H1 (cell line): ENCODE measurements at regions not wholly inside any gene's neighbourhood (a gene's known extent, or its start where the extent isn't known, plus 50 kb on each side); places are given as distances from the start of the nearest gene placed in this dataset.

ENCODE experiments used
- CTCF ChIA-PET: fragments of 300-600 bp; sonication (Branson Sonifier 250); formaldehyde crosslinking; loops from one replicate; lab custom pipeline; 2021; ENCODE audit not compliant: partially characterized antibody; lab: Charles Lee
- POLR2A ChIA-PET: fragments of 300-600 bp; sonication (Branson Sonifier 250); formaldehyde crosslinking; loops from one replicate; lab custom pipeline; 2021; ENCODE audit warnings: inconsistent platforms; ENCODE audit not compliant: partially characterized antibody; lab: Charles Lee
- DNase-seq, 2 experiments: peaks; one replicate each; pipeline versions ENCODE4 v3.0.0 to v3.0.0-alpha.2; 2010 to 2022; ENCODE audit warnings: low spot score in 2 of 2, low read depth in 1 of 2, mixed read lengths in 1 of 2
- FAIRE-seq: peaks from 2 replicates; lab custom pipeline; 2011; peaks lifted over from hg19 to GRCh38; lab: Jason Lieb, UNC
- H2AFZ ChIP-seq: 2 replicates; pipeline ENCODE4 v1.8.1; 2012; ENCODE audit warnings: low read length, inconsistent platforms
- H2AK5ac ChIP-seq: 2 replicates; pipeline ENCODE4 v1.6.1; 2013; ENCODE audit warnings: low read depth, low read length
- H2BK120ac ChIP-seq: replicated peaks from 2 replicates; pipeline ENCODE3; 2013; ENCODE audit warnings: low read depth, low read length, inconsistent platforms
- H2BK12ac ChIP-seq: 2 replicates; pipeline ENCODE4 v1.6.1; 2013; ENCODE audit warnings: low read depth, low read length
- H2BK15ac ChIP-seq: 2 replicates; pipeline ENCODE4 v1.6.1; 2013; ENCODE audit warnings: low read length
- H2BK20ac ChIP-seq: 2 replicates; pipeline ENCODE4 v1.6.1; 2013; ENCODE audit warnings: low read length
- H2BK5ac ChIP-seq: 2 replicates; pipeline ENCODE4 v1.6.1; 2013; ENCODE audit warnings: low read depth, low read length
- H3K14ac ChIP-seq: 2 replicates; pipeline ENCODE4 v1.6.1; 2013; ENCODE audit warnings: inconsistent platforms; ENCODE audit not compliant: insufficient read length
- H3K18ac ChIP-seq: 2 replicates; pipeline ENCODE4 v1.6.1; 2013; ENCODE audit warnings: low read length; ENCODE audit errors: extremely low read depth
- H3K23ac ChIP-seq: 2 replicates; pipeline ENCODE4 v1.6.1; 2013; ENCODE audit warnings: inconsistent platforms; ENCODE audit not compliant: insufficient read length
- H3K23me2 ChIP-seq: 2 replicates; pipeline ENCODE4 v1.6.1; 2013; ENCODE audit warnings: low read depth, low read length
- H3K27ac ChIP-seq: 2 replicates; pipeline ENCODE4 v1.6.1; 2011; ENCODE audit warnings: low read depth, low read length, inconsistent platforms
- H3K27me3 ChIP-seq, 4 experiments: replicated peaks in 1 of 4; 1 replicate in 1 of 4; 2 replicates in 3 of 4; pipeline versions ENCODE4 v1.6.1 to v1.8.1; 2011 to 2013; ENCODE audit warnings: low read length in 3 of 4, mild to moderate bottlenecking in 3 of 4, inconsistent platforms in 2 of 4, mixed read lengths in 2 of 4, moderate library complexity in 1 of 4; ENCODE audit not compliant: control insufficient read depth in 3 of 4, insufficient read depth in 3 of 4; ENCODE audit errors: extremely low read depth in 1 of 4
- H3K36me3 ChIP-seq, 4 experiments: 2 replicates each; pipeline versions ENCODE4 v1.6.1 to v1.8.1; 2011 to 2013; ENCODE audit warnings: mild to moderate bottlenecking in 4 of 4, low read length in 3 of 4, moderate library complexity in 2 of 4, control low read depth in 1 of 4, inconsistent platforms in 1 of 4; ENCODE audit not compliant: insufficient read depth in 4 of 4, control insufficient read depth in 2 of 4
- H3K4ac ChIP-seq: replicated peaks from 2 replicates; pipeline ENCODE3; 2013; ENCODE audit warnings: low read length, low read depth, mixed read lengths, inconsistent platforms; ENCODE audit not compliant: insufficient read length
- H3K4me1 ChIP-seq, 4 experiments: replicated peaks in 1 of 4; 1 replicate in 1 of 4; 2 replicates in 3 of 4; pipeline versions ENCODE4 v1.6.1 to v1.8.1; 2011 to 2013; ENCODE audit warnings: low read length in 3 of 4, inconsistent platforms in 2 of 4, mixed read lengths in 1 of 4; ENCODE audit not compliant: insufficient read depth in 4 of 4, control insufficient read depth in 3 of 4
- H3K4me2 ChIP-seq, 2 experiments: 2 replicates each; pipeline versions ENCODE4 v1.6.1 to v1.8.1; 2011 to 2013; ENCODE audit warnings: low read depth in 2 of 2, low read length in 2 of 2, control low read depth in 1 of 2, inconsistent platforms in 1 of 2, mild to moderate bottlenecking in 1 of 2; ENCODE audit not compliant: insufficient read depth in 1 of 2
- H3K4me3 ChIP-seq, 4 experiments: fragments of 200-600, 300-600 bp in 1 of 4; sonication (generic), shearing (Covaris generic), sonication (Bioruptor Twin) in 1 of 4; 2 replicates each; pipeline versions ENCODE4 v1.5.1 to v1.8.1; 2011 to 2016; ENCODE audit warnings: low read length in 4 of 4, low read depth in 3 of 4, control low read depth in 2 of 4, inconsistent platforms in 2 of 4, mild to moderate bottlenecking in 2 of 4, mixed read lengths in 1 of 4, moderate library complexity in 1 of 4; ENCODE audit not compliant: insufficient read depth in 2 of 4; ENCODE audit errors: extremely low read depth in 1 of 4
- H3K56ac ChIP-seq: replicated peaks from 2 replicates; pipeline ENCODE3; 2013; ENCODE audit warnings: low read depth, mild to moderate bottlenecking, mixed read lengths, low read length, inconsistent platforms; ENCODE audit not compliant: insufficient read length
- H3K79me1 ChIP-seq: 2 replicates; pipeline ENCODE4 v1.6.1; 2013; ENCODE audit warnings: low read depth, low read length, control low read depth
- H3K79me2 ChIP-seq, 2 experiments: 2 replicates each; pipeline versions ENCODE4 v1.6.1 to v1.8.1; 2012 to 2013; ENCODE audit warnings: low read length in 2 of 2, mild to moderate bottlenecking in 2 of 2, inconsistent platforms in 1 of 2; ENCODE audit not compliant: insufficient read depth in 2 of 2, control insufficient read depth in 1 of 2
- H3K9ac ChIP-seq, 4 experiments: replicated peaks in 1 of 4; 1 replicate in 1 of 4; 2 replicates in 3 of 4; pipeline versions ENCODE4 v1.6.1 to v1.8.1; 2011 to 2013; ENCODE audit warnings: low read depth in 3 of 4, low read length in 3 of 4, control low read depth in 2 of 4, mild to moderate bottlenecking in 2 of 4, moderate library complexity in 2 of 4, inconsistent platforms in 1 of 4; ENCODE audit errors: extremely low read depth in 1 of 4
- H3K9me3 ChIP-seq, 2 experiments: 2 replicates each; pipeline versions ENCODE4 v1.6.1 to v1.8.1; 2012 to 2013; ENCODE audit warnings: mild to moderate bottlenecking in 2 of 2, moderate library complexity in 2 of 2, control low read depth in 1 of 2, inconsistent platforms in 1 of 2, low read depth in 1 of 2, low read length in 1 of 2, mixed read lengths in 1 of 2; ENCODE audit not compliant: insufficient read depth in 2 of 2
- H4K20me1 ChIP-seq, 2 experiments: replicated peaks in 1 of 2; 2 replicates each; pipeline versions ENCODE3 to v1.8.1; 2011 to 2013; ENCODE audit warnings: inconsistent platforms in 2 of 2, low read length in 2 of 2, mild to moderate bottlenecking in 1 of 2; ENCODE audit not compliant: insufficient read depth in 2 of 2, control insufficient read depth in 1 of 2
- H4K5ac ChIP-seq: 2 replicates; pipeline ENCODE4 v1.6.1; 2013; ENCODE audit warnings: low read length, low read depth, mixed read lengths, inconsistent platforms; ENCODE audit not compliant: insufficient read length
- H4K8ac ChIP-seq: 2 replicates; pipeline ENCODE4 v1.8.0; 2013; ENCODE audit warnings: mild to moderate bottlenecking, moderate library complexity, low read length, inconsistent platforms; ENCODE audit not compliant: insufficient read depth; ENCODE audit errors: extremely low read depth
- H4K91ac ChIP-seq: replicated peaks from 2 replicates; pipeline ENCODE3; 2013; ENCODE audit warnings: low read length, mixed read lengths, inconsistent platforms; ENCODE audit not compliant: insufficient read length
- BRCA1 ChIP-seq: IDR thresholded peaks from 2 replicates; pipeline ENCODE4 v1.6.1; 2012; ENCODE audit warnings: low read depth, low read length, improper control_type of control experiment
- CBX8 ChIP-seq: fragments of 300-800, 300-1000 bp; sonication (generic); IDR thresholded peaks from 2 replicates; pipeline ENCODE4 v1.7.1; 2016; ENCODE audit warnings: low read depth, low read length, borderline replicate concordance
- KDM5A ChIP-seq: fragments of 200-600 bp; IDR thresholded peaks from 2 replicates; pipeline ENCODE4 v1.7.1; 2012; ENCODE audit warnings: mild to moderate bottlenecking, low read length, inconsistent platforms, mixed read lengths
- NANOG ChIP-seq: IDR thresholded peaks from 2 replicates; pipeline ENCODE4 v1.6.1; 2011; ENCODE audit warnings: low read length, low read depth, mild to moderate bottlenecking, inconsistent platforms; ENCODE audit not compliant: insufficient read depth, poor library complexity, severe bottlenecking
- TBP ChIP-seq: IDR thresholded peaks from 2 replicates; pipeline ENCODE4 v1.6.1; 2011; ENCODE audit warnings: low read depth, low read length, improper control_type of control experiment
- YY1 ChIP-seq: IDR thresholded peaks from 2 replicates; pipeline ENCODE4 v1.6.1; 2011; ENCODE audit warnings: low read depth, mild to moderate bottlenecking, low read length
- WGBS, 2 experiments: shearing (Covaris generic) in 1 of 2; methylation state at CpG; one replicate each; pipeline versions ENCODE4 v1.1.6 to v1.1.7; 2013 to 2015; ENCODE audit warnings: low lambda C conversion rate in 2 of 2, mixed read lengths in 2 of 2, inconsistent platforms in 1 of 2, low coverage in 1 of 2, missing lambda C conversion rate in 1 of 2; ENCODE audit not compliant: insufficient replicate concordance in 2 of 2, insufficient coverage in 1 of 2, insufficient read length in 1 of 2; ENCODE audit errors: extremely low coverage in 1 of 2, missing lambda C conversion rate in 1 of 2; 5-methylcytosine and 5-hydroxymethylcytosine counted together
- TF ChIP-seq, protein P1 (sequence below): IDR thresholded peaks from 2 replicates; pipeline ENCODE4 v1.6.1; 2011; ENCODE audit warnings: low read length, improper control_type of control experiment

- Histone ChIP-seq H4K8ac (no peak overlapping the region), H4K20me1 (no peaks in the 10 kb centered on the region), H4K91ac (no peak overlapping the region), H3K14ac (no peak overlapping the region), H3K4me2 (no peak overlapping the region), H2AFZ (no peak overlapping the region; the same call in 1 of the 2 replicates), H3K23me2 (no peaks in the 10 kb centered on the region), H3K27ac (no peak overlapping the region), H2BK12ac (no peak overlapping the region), H3K36me3 (no peaks in the 10 kb centered on the region), H4K5ac (no peak overlapping the region), H2BK20ac (no peak overlapping the region), H3K56ac (no peak overlapping the region), H3K79me2 (no peaks in the 10 kb centered on the region), H2AK5ac (no peak overlapping the region), H2BK120ac (no peak overlapping the region)
- no peak for DNase-seq
- 85% methylated on average over 3 of the region's 3 CpGs; no CpG with 5 or more reads in 1 of the 2 experiments for WGBS, 2 experiments
- no peak for TF ChIP-seq TBP
- TF ChIP-seq, protein P1, sequence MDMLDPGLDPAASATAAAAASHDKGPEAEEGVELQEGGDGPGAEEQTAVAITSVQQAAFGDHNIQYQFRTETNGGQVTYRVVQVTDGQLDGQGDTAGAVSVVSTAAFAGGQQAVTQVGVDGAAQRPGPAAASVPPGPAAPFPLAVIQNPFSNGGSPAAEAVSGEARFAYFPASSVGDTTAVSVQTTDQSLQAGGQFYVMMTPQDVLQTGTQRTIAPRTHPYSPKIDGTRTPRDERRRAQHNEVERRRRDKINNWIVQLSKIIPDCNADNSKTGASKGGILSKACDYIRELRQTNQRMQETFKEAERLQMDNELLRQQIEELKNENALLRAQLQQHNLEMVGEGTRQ: no peak
- TF ChIP-seq CBX8: no peak
- TF ChIP-seq BRCA1: no peak
- TF ChIP-seq KDM5A: no peak
- TF ChIP-seq YY1: no peak
- no peak for TF ChIP-seq NANOG
- TF ChIP-seq, all 59 proteins: peak for 0
- Histone ChIP-seq H3K27me3 (no peaks in the 10 kb centered on the region), H3K9ac (no peak overlapping the region), H3K18ac (no peak overlapping the region), H3K23ac (no peak overlapping the region), H2BK5ac (no peak overlapping the region), H3K4me1 (0 out of 7 replicates have a peak, but pooled peaks cover 0 to 2% (median 0%) of the 10 kb centered on the region in 4 experiments), H3K4ac (no peak overlapping the region), H3K9me3 (no peaks in the 10 kb centered on the region), H2BK15ac (no peak overlapping the region), H3K4me3 (no peak overlapping the region), H3K79me1 (no peaks in the 10 kb centered on the region)
- POLR2A ChIA-PET: no interaction called here
- no peak for FAIRE-seq
- CTCF ChIA-PET: interaction anchor here (0.9 to 1.2 kb wide), 2 partner anchors 8 to 11 kb away, joined by 3 read pairs; no protein-coding TSS in a partner anchor
Measured at GRCh38 chr5:159825551-159826051, 90.7 kb upstream of the ADRA1B start.
